ENCODE measurements at regions not wholly inside any gene's neighbourhood (a gene's known extent, or its start where the extent isn't known, plus 50 kb on each side); places are given as distances from the start of the nearest gene placed in this dataset.

- no peak for DNase-seq
These were observed 109.6 kb upstream of the NHSL1 start for GRCh38 chr6:138608896-138609295.

- DNase-seq: no peak
These were observed 110.6 kb upstream of the NHSL1 start for GRCh38 chr6:138609801-138610430.

- no peak for DNase-seq
These were observed 111.5 kb upstream of the NHSL1 start for GRCh38 chr6:138610816-138611215.

- DNase-seq: no peak
These were observed 114.9 kb upstream of the NHSL1 start for GRCh38 chr6:138614151-138614550.

GRCh38 chr6:138618168-138618567 lies 118.9 kb upstream of the NHSL1 start:
- no peak for DNase-seq

GRCh38 chr6:138620630-138621029 lies 121.3 kb upstream of the NHSL1 start:
- no peak for DNase-seq

- DNase-seq: no peak
These were observed 123.7 kb upstream of the NHSL1 start for GRCh38 chr6:138622967-138623366.

- no peak for DNase-seq
These were observed 132.3 kb upstream of the NHSL1 start for GRCh38 chr6:138631566-138631965.

GRCh38 chr6:138637822-138638221 lies 135.7 kb upstream of the CCDC28A start:
- DNase-seq: no peak

GRCh38 chr6:138638604-138639003 lies 135.0 kb upstream of the CCDC28A start:
- no peak for DNase-seq

- DNase-seq: no peak
These were observed 133.5 kb upstream of the CCDC28A start for GRCh38 chr6:138640028-138640427.

GRCh38 chr6:138643210-138643609 lies 130.4 kb upstream of the CCDC28A start:
- DNase-seq: no peak

GRCh38 chr6:138645976-138646640 lies 127.5 kb upstream of the CCDC28A start:
- DNase-seq: no peak

- peak; percentile 37 for DNase-seq
These were observed 126.6 kb upstream of the CCDC28A start for GRCh38 chr6:138647006-138647405.

GRCh38 chr6:138648127-138648526 lies 125.4 kb upstream of the CCDC28A start:
- DNase-seq: no peak

- DNase-seq: no peak
These were observed 122.1 kb upstream of the CCDC28A start for GRCh38 chr6:138651491-138651890.

GRCh38 chr6:138652824-138653223 lies 120.7 kb upstream of the CCDC28A start:
- DNase-seq: no peak

GRCh38 chr6:138653435-138653834 lies 120.1 kb upstream of the CCDC28A start:
- DNase-seq: no peak

- no peak for DNase-seq
These were observed 118.6 kb upstream of the CCDC28A start for GRCh38 chr6:138654715-138655634.

GRCh38 chr6:138655828-138656227 lies 117.7 kb upstream of the CCDC28A start:
- no peak for DNase-seq

- DNase-seq: no peak
These were observed 117.1 kb upstream of the CCDC28A start for GRCh38 chr6:138656364-138657064.

- DNase-seq: no peak
These were observed 116.5 kb upstream of the CCDC28A start for GRCh38 chr6:138657065-138657425.
